CD4-positive, alpha-beta T cell (primary cell): ENCODE measurements at regions not wholly inside any gene's neighbourhood (a gene's known extent, or its start where the extent isn't known, plus 50 kb on each side); places are given as distances from the start of the nearest gene placed in this dataset.

Source experiments
- ATAC-seq: fragments of 200-7000 bp; cut with Tn5 transposase; one replicate; pipeline ENCODE4 v1.10.0; 2022; ENCODE audit warnings: mild to moderate bottlenecking; ENCODE audit not compliant: poor library complexity
- CTCF ChIA-PET: fragments of 350-600 bp; sonication (Branson Sonifier 250); formaldehyde crosslinking; loops from one replicate; lab custom pipeline; 2021; ENCODE audit warnings: antibody characterized with exemption, inconsistent platforms; lab: Charles Lee
- POLR2A ChIA-PET: fragments of 350-600 bp; sonication (Branson Sonifier 250); formaldehyde crosslinking; loops from one replicate; lab custom pipeline; 2021; ENCODE audit warnings: antibody characterized with exemption, inconsistent platforms; lab: Charles Lee
- DNase-seq, 14 experiments: peaks; one replicate each; pipeline ENCODE4 v3.0.0-alpha.2; 2013 to 2020; ENCODE audit warnings: mixed read lengths in 2 of 14
- H3K27ac ChIP-seq, 2 donors: one replicate each; pipeline versions ENCODE4 v1.5.1 to v1.7.0; 2013; ENCODE audit warnings: low read length in 2 of 2, low read depth in 1 of 2, mild to moderate bottlenecking in 1 of 2
- H3K27me3 ChIP-seq, 2 experiments: 1 replicate in 1 of 2; 2 replicates in 1 of 2; pipeline versions ENCODE4 v1.6.1 to v1.7.0; 2013; ENCODE audit warnings: low read length in 2 of 2, control low read depth in 1 of 2, mild to moderate bottlenecking in 1 of 2, moderate library complexity in 1 of 2; ENCODE audit not compliant: insufficient read depth in 2 of 2, control insufficient read depth in 1 of 2
- H3K36me3 ChIP-seq: one replicate; pipeline ENCODE4 v1.6.1; 2013; ENCODE audit warnings: low read length, control low read depth; ENCODE audit not compliant: insufficient read depth
- H3K4me1 ChIP-seq: one replicate; pipeline ENCODE4 v1.6.1; 2013; ENCODE audit warnings: low read length, control low read depth; ENCODE audit not compliant: insufficient read depth
- H3K4me3 ChIP-seq: one replicate; pipeline ENCODE4 v1.5.1; 2013; ENCODE audit warnings: mild to moderate bottlenecking, low read length, moderate library complexity
- H3K9me3 ChIP-seq, 2 experiments: 1 replicate in 1 of 2; 2 replicates in 1 of 2; pipeline versions ENCODE4 v1.6.1 to v1.7.0; 2013; ENCODE audit warnings: low read length in 2 of 2, mild to moderate bottlenecking in 2 of 2, control low read depth in 1 of 2, moderate library complexity in 1 of 2; ENCODE audit not compliant: control insufficient read depth in 1 of 2, insufficient read depth in 1 of 2
- H3K27ac Mint-ChIP-seq: one replicate; pipeline ENCODE4 v1.8.0; 2020; ENCODE audit warnings: mixed read lengths
- H3K27me3 Mint-ChIP-seq: one replicate; pipeline ENCODE4 v1.8.0; 2021; ENCODE audit warnings: mixed read lengths
- H3K36me3 Mint-ChIP-seq: one replicate; pipeline ENCODE4 v1.8.0; 2021; ENCODE audit warnings: low read depth, mixed read lengths
- H3K4me1 Mint-ChIP-seq: one replicate; pipeline ENCODE4 v1.8.0; 2021; ENCODE audit warnings: low read depth, mixed read lengths
- H3K4me3 Mint-ChIP-seq: one replicate; pipeline ENCODE4 v1.8.0; 2020; ENCODE audit warnings: mild to moderate bottlenecking, mixed read lengths
- H3K9me3 Mint-ChIP-seq: one replicate; pipeline ENCODE4 v1.8.0; 2020; ENCODE audit warnings: mixed read lengths
- intact Hi-C, 2 experiments: fragments of 100-400 bp; cut with DNase I in 1 of 2; cut with micrococcal nuclease in 1 of 2; formaldehyde crosslinking; loops; one replicate each; pipeline versions ENCODE4 v1.15.1 to v1.9.0; 2023 to 2025; cut with DNase I, micrococcal nuclease
- TF ChIP-seq, protein P1 (sequence below): fragments of 200-600 bp; IDR thresholded peaks from one replicate; pipeline ENCODE4 v1.8.0; 2022; ENCODE audit warnings: antibody characterized with exemption, mild to moderate bottlenecking

- Mint-ChIP-seq H3K27ac (no peak overlapping the region), H3K4me1 (no peaks in the 10 kb centered on the region), H3K4me3 (no peak overlapping the region), H3K9me3 (no peaks in the 10 kb centered on the region), H3K36me3 (no peaks in the 10 kb centered on the region), H3K27me3 (no peaks in the 10 kb centered on the region)
- Histone ChIP-seq H3K36me3 (no peaks in the 10 kb centered on the region), H3K27ac (no peak overlapping the region), H3K4me1 (no peaks in the 10 kb centered on the region), H3K27me3 (no peaks in the 10 kb centered on the region), H3K4me3 (no peak overlapping the region), H3K9me3 (peaks cover 0 to 48% of the 10 kb centered on the region in 2 experiments)
- ChIA-PET POLR2A (no interaction called here), CTCF (no interaction called here)
- TF ChIP-seq, protein P1, sequence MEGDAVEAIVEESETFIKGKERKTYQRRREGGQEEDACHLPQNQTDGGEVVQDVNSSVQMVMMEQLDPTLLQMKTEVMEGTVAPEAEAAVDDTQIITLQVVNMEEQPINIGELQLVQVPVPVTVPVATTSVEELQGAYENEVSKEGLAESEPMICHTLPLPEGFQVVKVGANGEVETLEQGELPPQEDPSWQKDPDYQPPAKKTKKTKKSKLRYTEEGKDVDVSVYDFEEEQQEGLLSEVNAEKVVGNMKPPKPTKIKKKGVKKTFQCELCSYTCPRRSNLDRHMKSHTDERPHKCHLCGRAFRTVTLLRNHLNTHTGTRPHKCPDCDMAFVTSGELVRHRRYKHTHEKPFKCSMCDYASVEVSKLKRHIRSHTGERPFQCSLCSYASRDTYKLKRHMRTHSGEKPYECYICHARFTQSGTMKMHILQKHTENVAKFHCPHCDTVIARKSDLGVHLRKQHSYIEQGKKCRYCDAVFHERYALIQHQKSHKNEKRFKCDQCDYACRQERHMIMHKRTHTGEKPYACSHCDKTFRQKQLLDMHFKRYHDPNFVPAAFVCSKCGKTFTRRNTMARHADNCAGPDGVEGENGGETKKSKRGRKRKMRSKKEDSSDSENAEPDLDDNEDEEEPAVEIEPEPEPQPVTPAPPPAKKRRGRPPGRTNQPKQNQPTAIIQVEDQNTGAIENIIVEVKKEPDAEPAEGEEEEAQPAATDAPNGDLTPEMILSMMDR, result no peak
- intact Hi-C loops, result no loop called here
- DNase-seq (no peak), ATAC-seq (no peak)
These were observed 246.7 kb downstream of the TTLL2 start for GRCh38 chr6:167571550-167571949.

- Mint-ChIP-seq H3K27me3 (no peaks in the 10 kb centered on the region), H3K4me3 (no peak overlapping the region), H3K4me1 (no peaks in the 10 kb centered on the region), H3K9me3 (no peaks in the 10 kb centered on the region), H3K27ac (no peak overlapping the region), H3K36me3 (no peaks in the 10 kb centered on the region)
- Histone ChIP-seq H3K27ac (no peak overlapping the region), H3K36me3 (no peaks in the 10 kb centered on the region), H3K27me3 (no peaks in the 10 kb centered on the region), H3K4me1 (no peaks in the 10 kb centered on the region), H3K4me3 (no peak overlapping the region), H3K9me3 (peaks cover 0 to 45% of the 10 kb centered on the region in 2 experiments)
- no peak for ATAC-seq
- POLR2A ChIA-PET, result no interaction called here
- TF ChIP-seq, protein P1, result no peak
- no peak for DNase-seq
- intact Hi-C loops, result no loop called here
- CTCF ChIA-PET, result no interaction called here
These were observed 247.2 kb downstream of the TTLL2 start for GRCh38 chr6:167572106-167572505.

GRCh38 chr6:167572841-167573271, 248.0 kb downstream of the TTLL2 start:
- Histone ChIP-seq H3K4me3 (no peak overlapping the region), H3K4me1 (no peaks in the 10 kb centered on the region), H3K27me3 (no peaks in the 10 kb centered on the region), H3K27ac (no peak overlapping the region), H3K9me3 (peaks cover 0 to 40% of the 10 kb centered on the region in 2 experiments), H3K36me3 (no peaks in the 10 kb centered on the region)
- intact Hi-C loops, result no loop called here
- POLR2A ChIA-PET, result no interaction called here
- ATAC-seq (no peak), DNase-seq (no peak)
- no peaks in the 10 kb centered on the region for H3K36me3 Mint-ChIP-seq
- CTCF ChIA-PET, result no interaction called here
- no peaks in the 10 kb centered on the region for H3K27me3 Mint-ChIP-seq
- H3K4me3 Mint-ChIP-seq, result no peak overlapping the region
- no peak overlapping the region for H3K27ac Mint-ChIP-seq
- no peaks in the 10 kb centered on the region for H3K9me3 Mint-ChIP-seq
- TF ChIP-seq, protein P1, result no peak
- H3K4me1 Mint-ChIP-seq, result no peaks in the 10 kb centered on the region
